IMR-90 (cell line): ENCODE measurements at regions not wholly inside any gene's neighbourhood (a gene's known extent, or its start where the extent isn't known, plus 50 kb on each side); places are given as distances from the start of the nearest gene placed in this dataset.

Experiments used
- ATAC-seq: fragments of 200-7000 bp; cut with Tn5 transposase; 2 replicates; pipeline ENCODE4 v1.9.1; 2020; ENCODE audit warnings: low read depth, mild to moderate bottlenecking, moderate library complexity
- BruUV-seq: library from RNA; stranded (reverse); fragments of 400-500 nt; replicated peaks from 2 replicates; lab custom pipeline; 2021; lab: Mats Ljungman, UMichigan
- CTCF ChIA-PET: fragments of 300-600 bp; formaldehyde crosslinking; extraction: SDS; loops from one replicate; lab custom pipeline; 2021; ENCODE audit warnings: antibody characterized with exemption; lab: Yijun Ruan, JAX
- POLR2A ChIA-PET: fragments of 300-600 bp; sonication (Branson Sonifier 250); formaldehyde crosslinking; loops from one replicate; lab custom pipeline; 2022; ENCODE audit warnings: antibody characterized with exemption; ENCODE audit not compliant: unreplicated experiment; lab: Charles Lee
- DNase-seq: peaks from one replicate; pipeline ENCODE4 v3.0.0; 2013
- H2AFZ ChIP-seq: replicated peaks from 2 replicates; pipeline ENCODE3; 2013; ENCODE audit warnings: low read length, mild to moderate bottlenecking; ENCODE audit not compliant: poor library complexity
- H2AK5ac ChIP-seq: 2 replicates; pipeline ENCODE4 v1.6.1; 2013; ENCODE audit warnings: low read depth, low read length, inconsistent platforms
- H2AK9ac ChIP-seq: replicated peaks from 2 replicates; pipeline ENCODE3; 2013; ENCODE audit warnings: mild to moderate bottlenecking, low read depth, low read length, moderate library complexity; ENCODE audit not compliant: poor library complexity
- H2BK120ac ChIP-seq: 2 replicates; pipeline ENCODE4 v1.6.1; 2013; ENCODE audit warnings: low read depth, low read length, inconsistent platforms
- H2BK15ac ChIP-seq: 3 replicates; pipeline ENCODE4 v1.6.1; 2013; ENCODE audit warnings: low read depth, low read length, inconsistent platforms
- H2BK20ac ChIP-seq: 2 replicates; pipeline ENCODE4 v1.6.1; 2013; ENCODE audit warnings: low read depth, mild to moderate bottlenecking, inconsistent platforms, low read length, moderate library complexity
- H2BK5ac ChIP-seq: 2 replicates; pipeline ENCODE4 v1.6.1; 2013; ENCODE audit warnings: mild to moderate bottlenecking, low read depth, low read length, inconsistent platforms; ENCODE audit not compliant: poor library complexity, severe bottlenecking
- H3K14ac ChIP-seq: replicated peaks from 2 replicates; pipeline ENCODE4 v1.6.1; 2013; ENCODE audit warnings: low read depth, low read length, inconsistent platforms
- H3K18ac ChIP-seq: 2 replicates; pipeline ENCODE4 v1.6.1; 2013; ENCODE audit warnings: low read depth, low read length, control low read depth
- H3K23ac ChIP-seq: 2 replicates; pipeline ENCODE4 v1.6.1; 2013; ENCODE audit warnings: low read depth, low read length, inconsistent platforms
- H3K27ac ChIP-seq: 2 replicates; pipeline ENCODE4 v1.5.1; 2013; ENCODE audit warnings: mild to moderate bottlenecking, control low read depth, low read length; ENCODE audit not compliant: insufficient read depth
- H3K27me3 ChIP-seq: 2 replicates; pipeline ENCODE4 v1.6.1; 2013; ENCODE audit warnings: low read length; ENCODE audit not compliant: control insufficient read depth, insufficient read depth
- H3K36me3 ChIP-seq: 2 replicates; pipeline ENCODE4 v1.6.1; 2013; ENCODE audit warnings: low read length, mixed read lengths; ENCODE audit not compliant: control insufficient read depth, insufficient read depth
- H3K4ac ChIP-seq: 2 replicates; pipeline ENCODE4 v1.6.1; 2013; ENCODE audit warnings: low read depth, low read length, inconsistent platforms
- H3K4me1 ChIP-seq: 2 replicates; pipeline ENCODE4 v1.6.1; 2013; ENCODE audit warnings: low read length, mixed read lengths; ENCODE audit not compliant: control insufficient read depth, insufficient read depth
- H3K4me2 ChIP-seq: 2 replicates; pipeline ENCODE4 v1.6.1; 2013; ENCODE audit warnings: low read depth, mild to moderate bottlenecking, control low read depth, low read length, moderate library complexity
- H3K4me3 ChIP-seq: 2 replicates; pipeline ENCODE4 v1.5.1; 2013; ENCODE audit warnings: low read depth, mild to moderate bottlenecking, control low read depth, low read length, moderate library complexity; ENCODE audit not compliant: insufficient read depth
- H3K56ac ChIP-seq: 2 replicates; pipeline ENCODE4 v1.6.1; 2013; ENCODE audit warnings: low read length, inconsistent platforms; ENCODE audit not compliant: insufficient read depth; ENCODE audit errors: extremely low read depth
- H3K79me1 ChIP-seq, 2 experiments: 2 replicates each; pipeline ENCODE4 v1.6.1; 2013; ENCODE audit warnings: low read length in 2 of 2, inconsistent platforms in 1 of 2, low read depth in 1 of 2
- H3K9ac ChIP-seq: 2 replicates; pipeline ENCODE4 v1.6.1; 2013; ENCODE audit warnings: low read depth, low read length, control low read depth
- H3K9me1 ChIP-seq: 2 replicates; pipeline ENCODE4 v1.6.1; 2013; ENCODE audit warnings: low read length, inconsistent platforms; ENCODE audit not compliant: insufficient read depth
- H3K9me3 ChIP-seq: 2 replicates; pipeline ENCODE4 v1.6.1; 2013; ENCODE audit warnings: low read length; ENCODE audit not compliant: control insufficient read depth, insufficient read depth
- H4K20me1 ChIP-seq: 2 replicates; pipeline ENCODE4 v1.6.1; 2013; ENCODE audit warnings: low read length, inconsistent platforms; ENCODE audit not compliant: insufficient read depth
- H4K5ac ChIP-seq: 2 replicates; pipeline ENCODE4 v1.6.1; 2013; ENCODE audit warnings: mild to moderate bottlenecking, low read depth, low read length, control low read depth
- H4K8ac ChIP-seq, 2 experiments: 2 replicates each; pipeline ENCODE4 v1.6.1; 2013; ENCODE audit warnings: low read depth in 2 of 2, low read length in 2 of 2, control low read depth in 1 of 2, inconsistent platforms in 1 of 2
- H4K91ac ChIP-seq: 2 replicates; pipeline ENCODE4 v1.6.1; 2013; ENCODE audit warnings: low read depth, low read length, inconsistent platforms; ENCODE audit not compliant: insufficient read depth
- BHLHE40 ChIP-seq: fragments of 150-350 bp; IDR thresholded peaks from 2 replicates; pipeline ENCODE4 v1.6.1; 2016; ENCODE audit warnings: mild to moderate bottlenecking, low read depth, low read length
- CHD1 ChIP-seq: IDR thresholded peaks from 2 replicates; pipeline ENCODE4 v1.6.1; 2012; ENCODE audit warnings: low read depth, low read length, improper control_type of control experiment
- CTCF ChIP-seq: conservative IDR thresholded peaks from 2 replicates; pipeline ENCODE4 v1.5.1; 2012; ENCODE audit warnings: mild to moderate bottlenecking, low read depth, low read length, improper control_type of control experiment
- ELK1 ChIP-seq: fragments of 150-350 bp; IDR thresholded peaks from 2 replicates; pipeline ENCODE4 v1.6.1; 2016; ENCODE audit warnings: low read depth, mild to moderate bottlenecking, low read length, moderate library complexity, borderline replicate concordance
- MAFK ChIP-seq: IDR thresholded peaks from 2 replicates; pipeline ENCODE4 v1.6.1; 2012; ENCODE audit warnings: low read depth, low read length, improper control_type of control experiment
- MAZ ChIP-seq: IDR thresholded peaks from 2 replicates; pipeline ENCODE4 v1.6.1; 2012; ENCODE audit warnings: low read depth, mild to moderate bottlenecking, low read length, improper control_type of control experiment, moderate library complexity, borderline replicate concordance
- MXI1 ChIP-seq: IDR thresholded peaks from 2 replicates; pipeline ENCODE4 v1.6.1; 2012; ENCODE audit warnings: low read depth, mild to moderate bottlenecking, low read length, moderate library complexity, borderline replicate concordance
- NFE2L2 ChIP-seq: fragments of 150-350 bp; IDR thresholded peaks from 2 replicates; pipeline ENCODE4 v1.6.1; 2016; ENCODE audit warnings: low read depth, mild to moderate bottlenecking, low read length
- POLR2A ChIP-seq: IDR thresholded peaks from 2 replicates; pipeline ENCODE4 v1.6.1; 2012; ENCODE audit warnings: mild to moderate bottlenecking, low read depth, low read length
- RCOR1 ChIP-seq: IDR thresholded peaks from 2 replicates; pipeline ENCODE4 v1.6.1; 2012; ENCODE audit warnings: mild to moderate bottlenecking, low read length, improper control_type of control experiment; ENCODE audit not compliant: insufficient replicate concordance
- RFX5 ChIP-seq: IDR thresholded peaks from 2 replicates; pipeline ENCODE4 v1.8.0; 2012; ENCODE audit warnings: low read depth, mild to moderate bottlenecking, low read length, moderate library complexity
- SMC3 ChIP-seq: fragments of 150-350 bp; IDR thresholded peaks from 2 replicates; pipeline ENCODE4 v1.6.1; 2016; ENCODE audit warnings: low read depth, mild to moderate bottlenecking, antibody characterized with exemption, low read length, moderate library complexity
- USF2 ChIP-seq: fragments of 150-350 bp; IDR thresholded peaks from 2 replicates; pipeline ENCODE4 v1.6.1; 2017; ENCODE audit warnings: mild to moderate bottlenecking, antibody characterized with exemption, low read length, low read depth
- WGBS, 2 experiments: methylation state at CpG; one replicate each; pipeline versions ENCODE4 v1.1.5 to v1.1.7; 2013; ENCODE audit warnings: missing lambda C conversion rate in 2 of 2; ENCODE audit not compliant: insufficient read length in 1 of 2; ENCODE audit errors: extremely low coverage in 2 of 2; 5-methylcytosine and 5-hydroxymethylcytosine counted together
- dilution Hi-C: fragments of 300-500 bp; cut with HindIII; formaldehyde crosslinking; loops from one replicate; pipeline ENCODE4 v1.14.3; 2018; ENCODE audit warnings: low sequenced_read_pairs; ENCODE audit not compliant: unreplicated experiment
- in situ Hi-C: fragments of 300-500 bp; cut with MboI; formaldehyde crosslinking; loops from 3 replicates; pipeline ENCODE4 v1.14.3; 2019; ENCODE audit warnings: low sequenced_read_pairs, inconsistent platforms, mixed read lengths
- intact Hi-C: fragments of 100-400 bp; cut with micrococcal nuclease; formaldehyde crosslinking; loops from 2 replicates; pipeline ENCODE4 v1.10.0; 2022

- Histone ChIP-seq H3K18ac (no peak overlapping the region), H3K9me1 (no peaks in the 10 kb centered on the region), H2AFZ (no peak overlapping the region), H4K5ac (no peak overlapping the region), H3K4ac (no peak overlapping the region), H3K27me3 (peaks cover 6% of the 10 kb centered on the region; the same call in 1 of the 2 replicates), H3K27ac (no peak overlapping the region), H3K4me1 (no peaks in the 10 kb centered on the region), H2BK15ac (no peak overlapping the region), H2BK20ac (no peak overlapping the region), H2BK5ac (no peak overlapping the region), H2BK120ac (no peak overlapping the region), H3K36me3 (no peaks in the 10 kb centered on the region), H3K4me3 (no peak overlapping the region), H4K91ac (no peak overlapping the region), H3K4me2 (no peak overlapping the region), H4K20me1 (no peaks in the 10 kb centered on the region), H4K8ac (no peak overlapping the region), H3K56ac (no peak overlapping the region), H3K9ac (no peak overlapping the region), H3K14ac (no peak overlapping the region), H3K23ac (no peak overlapping the region), H3K79me1 (no peaks in the 10 kb centered on the region), H2AK5ac (no peak overlapping the region), H3K9me3 (no peaks in the 10 kb centered on the region), H2AK9ac (no peak overlapping the region)
- in situ Hi-C loops (no loop called here), intact Hi-C loops (no loop called here), dilution Hi-C loops (no loop called here)
- ChIA-PET CTCF (no interaction called here), POLR2A (no interaction called here)
- ATAC-seq = no peak
- TF ChIP-seq RCOR1 (no peak), BHLHE40 (no peak), CTCF (no peak), MXI1 (no peak), MAZ (no peak), MAFK (no peak), POLR2A (no peak), CHD1 (no peak), NFE2L2 (no peak), ELK1 (no peak), SMC3 (no peak), USF2 (no peak), RFX5 (no peak)
- no TSS peak for BruUV-seq
- WGBS, 2 experiments = 75% methylated on average over 11 of the region's 34 CpGs; no CpG with 5 or more reads in 1 of the 2 experiments
- no peak for DNase-seq
Observed at GRCh38 chr12:111287125-111287900, 81.6 kb downstream of the PHETA1 start.
